ENCODE measurements at regions not wholly inside any gene's neighbourhood (a gene's known extent, or its start where the extent isn't known, plus 50 kb on each side); places are given as distances from the start of the nearest gene placed in this dataset.

DNA sequence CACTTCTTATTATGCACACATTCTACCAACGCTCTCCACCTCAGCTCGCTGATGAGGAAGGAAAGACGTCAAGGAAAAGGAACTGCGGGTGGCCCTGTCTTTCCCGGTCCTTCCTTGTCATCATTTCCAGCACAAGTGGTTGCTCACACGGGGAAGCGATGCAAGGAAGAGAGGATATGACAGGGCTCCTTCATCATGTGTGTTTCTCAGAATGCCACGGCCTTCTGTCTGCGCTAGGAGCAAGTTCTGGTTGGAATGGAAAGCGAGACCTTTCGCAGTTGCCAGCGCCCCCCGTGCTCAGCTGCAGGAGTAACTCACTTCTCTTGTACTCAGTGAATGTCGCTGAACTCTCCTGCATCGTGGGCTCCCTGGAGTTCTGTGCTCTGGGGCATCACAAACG lies 191.8 kb upstream of the GLI2 start:
- H3K56ac ChIP-seq (ENCODE audit: insufficient read length, low read depth, low read length): no peak overlapping the region
- no peak overlapping the region for H3K4me3 Mint-ChIP-seq
- H3K4me1 ChIP-seq (ENCODE audit: insufficient read depth, low read length): no peaks in the 10 kb centered on the region
- no peak overlapping the region for H4K91ac ChIP-seq (ENCODE audit: insufficient read length, low read depth, low read length)
- no peak overlapping the region for H3K14ac ChIP-seq (ENCODE audit: insufficient read depth, low read length)
- H3K27ac ChIP-seq (ENCODE audit: insufficient read length, low read depth, low read length): no peak overlapping the region
- H3K9me3 Mint-ChIP-seq: no peaks in the 10 kb centered on the region
- no peak overlapping the region for H3K4me2 ChIP-seq (ENCODE audit: insufficient read depth, insufficient read length, low read length)
- no peaks in the 10 kb centered on the region; the same call in 1 of the 2 replicates for H3K27me3 ChIP-seq (ENCODE audit: insufficient read depth, low read length)
- H3K27ac Mint-ChIP-seq: no peak overlapping the region; a peak in 1 of 7 replicates
- no peak overlapping the region for H2BK120ac ChIP-seq (ENCODE audit: low read depth, low read length, poor library complexity, severe bottlenecking)
- H3K4me1 Mint-ChIP-seq: peaks cover 17 to 37% of the 10 kb centered on the region in 2 experiments
- H3K23ac ChIP-seq (ENCODE audit: insufficient read length, low read depth, low read length): no peak overlapping the region
- no peak overlapping the region for H3K18ac ChIP-seq (ENCODE audit: insufficient read length, low read depth, low read length)
- H3K36me3 Mint-ChIP-seq (ENCODE audit: insufficient read depth in 1 of 3, low read depth in 3 of 3): no peaks in the 10 kb centered on the region
- H3K4ac ChIP-seq (ENCODE audit: low read depth, low read length): no peak overlapping the region
- no peak overlapping the region for H2AK5ac ChIP-seq (ENCODE audit: insufficient read length, low read length)
- no peaks in the 10 kb centered on the region for H4K20me1 ChIP-seq (ENCODE audit: control insufficient read depth, insufficient read depth, insufficient read length)
- no peak overlapping the region for H3T11ph ChIP-seq (ENCODE audit: low read length)
- no peaks in the 10 kb centered on the region for H3K23me2 ChIP-seq (ENCODE audit: insufficient read length, low read depth, low read length, poor library complexity, severe bottlenecking)
- no peak for DNase-seq
- H2BK5ac ChIP-seq (ENCODE audit: insufficient read length, low read length): no peak overlapping the region
- H2BK15ac ChIP-seq (ENCODE audit: low read depth, low read length): no peak overlapping the region
- H3K9me3 ChIP-seq (ENCODE audit: control insufficient read depth, low read depth, low read length): no peaks in the 10 kb centered on the region
- TF ChIP-seq, protein P1, sequence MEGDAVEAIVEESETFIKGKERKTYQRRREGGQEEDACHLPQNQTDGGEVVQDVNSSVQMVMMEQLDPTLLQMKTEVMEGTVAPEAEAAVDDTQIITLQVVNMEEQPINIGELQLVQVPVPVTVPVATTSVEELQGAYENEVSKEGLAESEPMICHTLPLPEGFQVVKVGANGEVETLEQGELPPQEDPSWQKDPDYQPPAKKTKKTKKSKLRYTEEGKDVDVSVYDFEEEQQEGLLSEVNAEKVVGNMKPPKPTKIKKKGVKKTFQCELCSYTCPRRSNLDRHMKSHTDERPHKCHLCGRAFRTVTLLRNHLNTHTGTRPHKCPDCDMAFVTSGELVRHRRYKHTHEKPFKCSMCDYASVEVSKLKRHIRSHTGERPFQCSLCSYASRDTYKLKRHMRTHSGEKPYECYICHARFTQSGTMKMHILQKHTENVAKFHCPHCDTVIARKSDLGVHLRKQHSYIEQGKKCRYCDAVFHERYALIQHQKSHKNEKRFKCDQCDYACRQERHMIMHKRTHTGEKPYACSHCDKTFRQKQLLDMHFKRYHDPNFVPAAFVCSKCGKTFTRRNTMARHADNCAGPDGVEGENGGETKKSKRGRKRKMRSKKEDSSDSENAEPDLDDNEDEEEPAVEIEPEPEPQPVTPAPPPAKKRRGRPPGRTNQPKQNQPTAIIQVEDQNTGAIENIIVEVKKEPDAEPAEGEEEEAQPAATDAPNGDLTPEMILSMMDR (conservative IDR thresholded peaks at IDR 0.05): no peak
- H4K5ac ChIP-seq (ENCODE audit: insufficient read length, low read depth, low read length): no peak overlapping the region
- no peak overlapping the region for H4K8ac ChIP-seq (replicated peaks; ENCODE audit: insufficient read length, low read depth, low read length)
- no peaks in the 10 kb centered on the region for H3K79me1 ChIP-seq (ENCODE audit: insufficient read depth, low read depth, low read length, poor library complexity, severe bottlenecking)
- no peaks in the 10 kb centered on the region for H3K79me2 ChIP-seq (ENCODE audit: insufficient read depth, low read length)
- H2BK12ac ChIP-seq (ENCODE audit: insufficient read length, low read depth, low read length): no peak overlapping the region
- H3K27me3 Mint-ChIP-seq (ENCODE audit: low read depth): peaks cover 89% of the 10 kb centered on the region
- no peak overlapping the region for H3K9ac ChIP-seq (ENCODE audit: extremely low read depth, insufficient read length, low read length)
- H2BK20ac ChIP-seq (ENCODE audit: low read depth, low read length, poor library complexity, severe bottlenecking): no peak overlapping the region
- no CpG with 5 or more reads among the region's 16 CpGs for WGBS (ENCODE audit: extremely low coverage, insufficient read length, low lambda C conversion rate)
- H2AFZ ChIP-seq (ENCODE audit: low read length): no peak overlapping the region

Data from H9 (cell line).